ENCODE measurements at regions not wholly inside any gene's neighbourhood (a gene's known extent, or its start where the extent isn't known, plus 50 kb on each side); places are given as distances from the start of the nearest gene placed in this dataset.
"Not testable (repeated sequence)": the region's sequence is repeated elsewhere in the genome, so short reads cannot be mapped to it uniquely, and the experiment has no call there.

DNA sequence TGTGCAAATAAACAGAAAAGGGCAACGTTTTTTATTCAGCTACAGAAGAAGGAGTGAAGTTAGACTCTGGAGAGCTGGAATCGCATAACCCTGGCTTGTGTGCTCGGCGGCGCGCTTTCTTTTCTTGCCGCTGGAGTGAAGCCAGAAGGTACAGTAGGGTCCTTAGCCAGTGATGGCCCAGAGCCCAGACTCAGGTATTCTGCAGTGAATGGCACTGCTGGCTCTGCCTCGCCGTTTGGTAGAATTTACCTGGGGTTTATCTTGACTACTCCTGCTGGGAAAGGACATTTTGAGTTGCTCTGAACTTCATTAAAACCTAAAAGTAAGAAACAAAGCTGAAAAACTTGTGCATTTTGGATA, 56.9 kb upstream of the TIAM2 start:
- TF ChIP-seq, protein P1, sequence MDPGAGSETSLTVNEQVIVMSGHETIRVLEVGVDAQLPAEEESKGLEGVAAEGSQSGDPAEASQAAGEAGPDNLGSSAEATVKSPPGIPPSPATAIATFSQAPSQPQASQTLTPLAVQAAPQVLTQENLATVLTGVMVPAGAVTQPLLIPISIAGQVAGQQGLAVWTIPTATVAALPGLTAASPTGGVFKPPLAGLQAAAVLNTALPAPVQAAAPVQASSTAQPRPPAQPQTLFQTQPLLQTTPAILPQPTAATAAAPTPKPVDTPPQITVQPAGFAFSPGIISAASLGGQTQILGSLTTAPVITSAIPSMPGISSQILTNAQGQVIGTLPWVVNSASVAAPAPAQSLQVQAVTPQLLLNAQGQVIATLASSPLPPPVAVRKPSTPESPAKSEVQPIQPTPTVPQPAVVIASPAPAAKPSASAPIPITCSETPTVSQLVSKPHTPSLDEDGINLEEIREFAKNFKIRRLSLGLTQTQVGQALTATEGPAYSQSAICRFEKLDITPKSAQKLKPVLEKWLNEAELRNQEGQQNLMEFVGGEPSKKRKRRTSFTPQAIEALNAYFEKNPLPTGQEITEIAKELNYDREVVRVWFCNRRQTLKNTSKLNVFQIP (CRISPR knock-in tag; IDR thresholded peaks at IDR 0.05; ENCODE audit: borderline replicate concordance, low read depth) = no peak
- TF ChIP-seq OSR1 (CRISPR knock-in tag; IDR thresholded peaks at IDR 0.05) = no peak
- TF ChIP-seq ZFP3 (CRISPR knock-in tag; IDR thresholded peaks at IDR 0.05) = no peak
- TF ChIP-seq CSDC2 (CRISPR knock-in tag; IDR thresholded peaks at IDR 0.05) = no peak
- TF ChIP-seq ZC3H10 (CRISPR knock-in tag; IDR thresholded peaks at IDR 0.05) = no peak
- TF ChIP-seq GLIS3 (CRISPR knock-in tag; IDR thresholded peaks at IDR 0.05) = no peak
- TF ChIP-seq TCF4 (CRISPR knock-in tag; IDR thresholded peaks at IDR 0.05; ENCODE audit: borderline replicate concordance) = no peak
- TF ChIP-seq ISL1 (CRISPR knock-in tag; IDR thresholded peaks at IDR 0.05) = no peak
- no peak for TF ChIP-seq ZNF565 (CRISPR knock-in tag; conservative IDR thresholded peaks at IDR 0.05; ENCODE audit: low read depth)
- TF ChIP-seq, protein P2, sequence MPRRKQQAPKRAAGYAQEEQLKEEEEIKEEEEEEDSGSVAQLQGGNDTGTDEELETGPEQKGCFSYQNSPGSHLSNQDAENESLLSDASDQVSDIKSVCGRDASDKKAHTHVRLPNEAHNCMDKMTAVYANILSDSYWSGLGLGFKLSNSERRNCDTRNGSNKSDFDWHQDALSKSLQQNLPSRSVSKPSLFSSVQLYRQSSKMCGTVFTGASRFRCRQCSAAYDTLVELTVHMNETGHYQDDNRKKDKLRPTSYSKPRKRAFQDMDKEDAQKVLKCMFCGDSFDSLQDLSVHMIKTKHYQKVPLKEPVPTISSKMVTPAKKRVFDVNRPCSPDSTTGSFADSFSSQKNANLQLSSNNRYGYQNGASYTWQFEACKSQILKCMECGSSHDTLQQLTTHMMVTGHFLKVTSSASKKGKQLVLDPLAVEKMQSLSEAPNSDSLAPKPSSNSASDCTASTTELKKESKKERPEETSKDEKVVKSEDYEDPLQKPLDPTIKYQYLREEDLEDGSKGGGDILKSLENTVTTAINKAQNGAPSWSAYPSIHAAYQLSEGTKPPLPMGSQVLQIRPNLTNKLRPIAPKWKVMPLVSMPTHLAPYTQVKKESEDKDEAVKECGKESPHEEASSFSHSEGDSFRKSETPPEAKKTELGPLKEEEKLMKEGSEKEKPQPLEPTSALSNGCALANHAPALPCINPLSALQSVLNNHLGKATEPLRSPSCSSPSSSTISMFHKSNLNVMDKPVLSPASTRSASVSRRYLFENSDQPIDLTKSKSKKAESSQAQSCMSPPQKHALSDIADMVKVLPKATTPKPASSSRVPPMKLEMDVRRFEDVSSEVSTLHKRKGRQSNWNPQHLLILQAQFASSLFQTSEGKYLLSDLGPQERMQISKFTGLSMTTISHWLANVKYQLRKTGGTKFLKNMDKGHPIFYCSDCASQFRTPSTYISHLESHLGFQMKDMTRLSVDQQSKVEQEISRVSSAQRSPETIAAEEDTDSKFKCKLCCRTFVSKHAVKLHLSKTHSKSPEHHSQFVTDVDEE (CRISPR knock-in tag; IDR thresholded peaks at IDR 0.05) = no peak
- TF ChIP-seq, protein P3, sequence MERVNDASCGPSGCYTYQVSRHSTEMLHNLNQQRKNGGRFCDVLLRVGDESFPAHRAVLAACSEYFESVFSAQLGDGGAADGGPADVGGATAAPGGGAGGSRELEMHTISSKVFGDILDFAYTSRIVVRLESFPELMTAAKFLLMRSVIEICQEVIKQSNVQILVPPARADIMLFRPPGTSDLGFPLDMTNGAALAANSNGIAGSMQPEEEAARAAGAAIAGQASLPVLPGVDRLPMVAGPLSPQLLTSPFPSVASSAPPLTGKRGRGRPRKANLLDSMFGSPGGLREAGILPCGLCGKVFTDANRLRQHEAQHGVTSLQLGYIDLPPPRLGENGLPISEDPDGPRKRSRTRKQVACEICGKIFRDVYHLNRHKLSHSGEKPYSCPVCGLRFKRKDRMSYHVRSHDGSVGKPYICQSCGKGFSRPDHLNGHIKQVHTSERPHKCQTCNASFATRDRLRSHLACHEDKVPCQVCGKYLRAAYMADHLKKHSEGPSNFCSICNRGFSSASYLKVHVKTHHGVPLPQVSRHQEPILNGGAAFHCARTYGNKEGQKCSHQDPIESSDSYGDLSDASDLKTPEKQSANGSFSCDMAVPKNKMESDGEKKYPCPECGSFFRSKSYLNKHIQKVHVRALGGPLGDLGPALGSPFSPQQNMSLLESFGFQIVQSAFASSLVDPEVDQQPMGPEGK (CRISPR knock-in tag; IDR thresholded peaks at IDR 0.05; ENCODE audit: borderline replicate concordance) = no peak
- TF ChIP-seq ZNF70 (CRISPR knock-in tag; IDR thresholded peaks at IDR 0.05) = no peak
- no peak for TF ChIP-seq CREB5 (CRISPR knock-in tag; IDR thresholded peaks at IDR 0.05; ENCODE audit: low read depth)
- no peak for TF ChIP-seq ZNF8 (CRISPR knock-in tag; IDR thresholded peaks at IDR 0.05)
- no peak for TF ChIP-seq RARB (CRISPR knock-in tag; IDR thresholded peaks at IDR 0.05)
- TF ChIP-seq, protein P4, sequence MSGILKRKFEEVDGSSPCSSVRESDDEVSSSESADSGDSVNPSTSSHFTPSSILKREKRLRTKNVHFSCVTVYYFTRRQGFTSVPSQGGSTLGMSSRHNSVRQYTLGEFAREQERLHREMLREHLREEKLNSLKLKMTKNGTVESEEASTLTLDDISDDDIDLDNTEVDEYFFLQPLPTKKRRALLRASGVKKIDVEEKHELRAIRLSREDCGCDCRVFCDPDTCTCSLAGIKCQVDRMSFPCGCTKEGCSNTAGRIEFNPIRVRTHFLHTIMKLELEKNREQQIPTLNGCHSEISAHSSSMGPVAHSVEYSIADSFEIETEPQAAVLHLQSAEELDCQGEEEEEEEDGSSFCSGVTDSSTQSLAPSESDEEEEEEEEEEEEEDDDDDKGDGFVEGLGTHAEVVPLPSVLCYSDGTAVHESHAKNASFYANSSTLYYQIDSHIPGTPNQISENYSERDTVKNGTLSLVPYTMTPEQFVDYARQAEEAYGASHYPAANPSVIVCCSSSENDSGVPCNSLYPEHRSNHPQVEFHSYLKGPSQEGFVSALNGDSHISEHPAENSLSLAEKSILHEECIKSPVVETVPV (CRISPR knock-in tag; IDR thresholded peaks at IDR 0.05) = no peak
- TF ChIP-seq ZFP30 (CRISPR knock-in tag; IDR thresholded peaks at IDR 0.05) = no peak
- no peak for TF ChIP-seq ARNTL (CRISPR knock-in tag; IDR thresholded peaks at IDR 0.05; ENCODE audit: borderline replicate concordance, low read depth)
- no peak for TF ChIP-seq PPARA (CRISPR knock-in tag; IDR thresholded peaks at IDR 0.05; ENCODE audit: borderline replicate concordance)
- ATAC-seq = no peak

- ATAC-seq = not testable (repeated sequence)
Measured at GRCh38 chr6:154938727-154939285, 56.3 kb upstream of the TIAM2 start.

DNA sequence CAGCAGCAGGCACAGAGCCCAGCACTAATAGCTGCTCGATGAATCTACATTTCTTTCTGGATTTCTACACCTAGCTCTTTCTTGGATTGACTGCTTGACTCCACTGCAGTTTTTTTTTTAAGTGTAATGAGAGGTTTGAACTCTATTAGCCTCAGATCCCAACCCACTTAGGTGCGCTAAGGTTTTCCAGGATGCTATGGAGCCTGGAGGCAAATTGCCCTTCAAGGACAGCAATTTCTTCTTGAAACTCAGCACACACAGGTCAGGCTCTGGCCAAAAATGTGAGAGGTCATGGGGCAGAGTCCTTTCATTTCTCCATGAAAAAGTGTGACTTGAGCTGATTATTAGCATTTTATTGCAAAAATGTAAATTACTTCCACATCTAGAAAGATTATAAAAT, 52.3 kb upstream of the TIAM2 start:
- no peak for ATAC-seq
- TF ChIP-seq ZFP30 (CRISPR knock-in tag; IDR thresholded peaks at IDR 0.05) = no peak
- TF ChIP-seq CSDC2 (CRISPR knock-in tag; IDR thresholded peaks at IDR 0.05) = no peak
- no peak for TF ChIP-seq ZNF8 (CRISPR knock-in tag; IDR thresholded peaks at IDR 0.05)
- no peak for TF ChIP-seq BACH2 (CRISPR knock-in tag; IDR thresholded peaks at IDR 0.05; ENCODE audit: borderline replicate concordance)
- no peak for TF ChIP-seq SNAI2 (CRISPR knock-in tag; IDR thresholded peaks at IDR 0.05)
- TF ChIP-seq ISL1 (CRISPR knock-in tag; IDR thresholded peaks at IDR 0.05) = no peak
- TF ChIP-seq, protein P4 (CRISPR knock-in tag; IDR thresholded peaks at IDR 0.05) = no peak
- no peak for TF ChIP-seq GLIS3 (CRISPR knock-in tag; IDR thresholded peaks at IDR 0.05)
- TF ChIP-seq, protein P1 (CRISPR knock-in tag; IDR thresholded peaks at IDR 0.05; ENCODE audit: borderline replicate concordance, low read depth) = no peak
- TF ChIP-seq RARB (CRISPR knock-in tag; IDR thresholded peaks at IDR 0.05) = no peak
- TF ChIP-seq TOX (CRISPR knock-in tag; IDR thresholded peaks at IDR 0.05; ENCODE audit: borderline replicate concordance) = no peak
- TF ChIP-seq ZFP3 (CRISPR knock-in tag; IDR thresholded peaks at IDR 0.05) = no peak

Data from SK-N-SH treated with all-trans-retinoic acid at 6 μM for 48 hours (cell line).